Ascending aorta (tissue), 2 donors: ENCODE measurements at regions not wholly inside any gene's neighbourhood (a gene's known extent, or its start where the extent isn't known, plus 50 kb on each side); places are given as distances from the start of the nearest gene placed in this dataset.

Experiments used
- DNase-seq, 2 donors: peaks; one replicate each; pipeline ENCODE4 v3.0.0-alpha.2; 2019; ENCODE audit warnings: low spot score in 2 of 2
- H3K27ac ChIP-seq, 2 donors: fragments of 200-600 bp; sonication (generic); one replicate each; pipeline ENCODE4 v1.5.1; 2016 to 2017; ENCODE audit warnings: mild to moderate bottlenecking in 1 of 2
- H3K27me3 ChIP-seq: fragments of 200-600 bp; sonication (generic); one replicate; pipeline ENCODE4 v1.5.1; 2017
- H3K36me3 ChIP-seq, 2 donors: fragments of 200-600 bp; sonication (generic); one replicate each; pipeline ENCODE4 v1.5.1; 2016
- H3K4me1 ChIP-seq, 2 donors: fragments of 200-600 bp; sonication (generic); one replicate each; pipeline ENCODE4 v1.5.1; 2016 to 2017; ENCODE audit warnings: mild to moderate bottlenecking in 1 of 2
- H3K4me3 ChIP-seq, 2 donors: fragments of 200-600 bp; sonication (generic); one replicate each; pipeline ENCODE4 v1.5.1; 2016 to 2017; ENCODE audit warnings: mild to moderate bottlenecking in 1 of 2
- H3K9me3 ChIP-seq, 2 donors: fragments of 200-600 bp; sonication (generic); one replicate each; pipeline ENCODE4 v1.5.1; 2016
- intact Hi-C: fragments of 100-400 bp; cut with DNase I; formaldehyde crosslinking; loops from one replicate; pipeline ENCODE4 v1.15.1; 2023
- TF ChIP-seq, protein P1 (sequence below), 3 experiments: fragments of 200-600 bp in 2 of 3; fragments of 450-650 bp in 1 of 3; sonication (generic) in 2 of 3; IDR thresholded peaks; one replicate each; pipeline ENCODE4 v1.5.1; 2016 to 2019; ENCODE audit warnings: antibody characterized with exemption in 3 of 3, mild to moderate bottlenecking in 1 of 3, moderate library complexity in 1 of 3

- Histone ChIP-seq H3K9me3 (no peaks in the 10 kb centered on the region), H3K27me3 (no peaks in the 10 kb centered on the region), H3K36me3 (no peaks in the 10 kb centered on the region), H3K27ac (no peak overlapping the region), H3K4me1 (no peaks in the 10 kb centered on the region), H3K4me3 (no peak overlapping the region)
- TF ChIP-seq, protein P1, sequence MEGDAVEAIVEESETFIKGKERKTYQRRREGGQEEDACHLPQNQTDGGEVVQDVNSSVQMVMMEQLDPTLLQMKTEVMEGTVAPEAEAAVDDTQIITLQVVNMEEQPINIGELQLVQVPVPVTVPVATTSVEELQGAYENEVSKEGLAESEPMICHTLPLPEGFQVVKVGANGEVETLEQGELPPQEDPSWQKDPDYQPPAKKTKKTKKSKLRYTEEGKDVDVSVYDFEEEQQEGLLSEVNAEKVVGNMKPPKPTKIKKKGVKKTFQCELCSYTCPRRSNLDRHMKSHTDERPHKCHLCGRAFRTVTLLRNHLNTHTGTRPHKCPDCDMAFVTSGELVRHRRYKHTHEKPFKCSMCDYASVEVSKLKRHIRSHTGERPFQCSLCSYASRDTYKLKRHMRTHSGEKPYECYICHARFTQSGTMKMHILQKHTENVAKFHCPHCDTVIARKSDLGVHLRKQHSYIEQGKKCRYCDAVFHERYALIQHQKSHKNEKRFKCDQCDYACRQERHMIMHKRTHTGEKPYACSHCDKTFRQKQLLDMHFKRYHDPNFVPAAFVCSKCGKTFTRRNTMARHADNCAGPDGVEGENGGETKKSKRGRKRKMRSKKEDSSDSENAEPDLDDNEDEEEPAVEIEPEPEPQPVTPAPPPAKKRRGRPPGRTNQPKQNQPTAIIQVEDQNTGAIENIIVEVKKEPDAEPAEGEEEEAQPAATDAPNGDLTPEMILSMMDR (IDR thresholded peaks at IDR 0.05) = no peak
- DNase-seq = no peak
- intact Hi-C loops = no loop called here
Measured at GRCh38 chr9:107064378-107064777, 201.4 kb downstream of the ZNF462 start.

DNA sequence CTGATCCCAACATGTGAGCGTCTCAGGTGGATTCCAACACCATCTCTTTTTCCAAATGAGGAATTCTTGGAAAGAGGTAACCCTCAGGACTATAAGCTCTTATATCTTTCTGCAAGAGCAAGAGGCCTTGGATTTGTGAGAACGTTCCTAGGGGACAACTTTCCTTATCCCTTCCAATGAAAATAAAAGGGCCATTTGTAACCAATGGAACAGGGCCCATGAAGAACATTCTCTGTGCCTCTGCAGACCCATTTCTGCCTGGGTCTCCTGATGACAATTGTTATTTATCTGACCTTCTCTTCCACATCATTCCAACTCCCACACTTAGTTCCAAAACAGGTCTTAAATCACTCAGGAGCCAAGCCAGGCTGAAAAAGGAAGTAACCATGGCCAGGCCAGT lies 202.6 kb downstream of the ZNF462 start:
- no peak for DNase-seq
- Histone ChIP-seq H3K4me1 (no peaks in the 10 kb centered on the region), H3K4me3 (no peak overlapping the region), H3K9me3 (no peaks in the 10 kb centered on the region), H3K27me3 (no peaks in the 10 kb centered on the region), H3K36me3 (no peaks in the 10 kb centered on the region), H3K27ac (no peak overlapping the region)
- TF ChIP-seq, protein P1 (IDR thresholded peaks at IDR 0.05) = no peak
- intact Hi-C loops = no loop called here

- DNase-seq = no peak
- intact Hi-C loops = no loop called here
- H3K4me3 ChIP-seq = no peak overlapping the region
- no peaks in the 10 kb centered on the region for H3K4me1 ChIP-seq
- no peaks in the 10 kb centered on the region for H3K27me3 ChIP-seq
- H3K9me3 ChIP-seq = no peaks in the 10 kb centered on the region
- TF ChIP-seq, protein P1 (IDR thresholded peaks at IDR 0.05) = no peak
- H3K27ac ChIP-seq = no peak overlapping the region
- H3K36me3 ChIP-seq = no peaks in the 10 kb centered on the region
Measured at GRCh38 chr9:107067739-107068416, 204.9 kb downstream of the ZNF462 start.

GRCh38 chr9:107068581-107068980 lies 205.6 kb downstream of the ZNF462 start:
- H3K9me3 ChIP-seq = no peaks in the 10 kb centered on the region
- H3K4me3 ChIP-seq = no peak overlapping the region
- no peak overlapping the region for H3K27ac ChIP-seq
- no peak for DNase-seq
- no peaks in the 10 kb centered on the region for H3K27me3 ChIP-seq
- intact Hi-C loops = no loop called here
- no peaks in the 10 kb centered on the region for H3K4me1 ChIP-seq
- TF ChIP-seq, protein P1 (IDR thresholded peaks at IDR 0.05) = no peak
- H3K36me3 ChIP-seq = no peaks in the 10 kb centered on the region

DNA sequence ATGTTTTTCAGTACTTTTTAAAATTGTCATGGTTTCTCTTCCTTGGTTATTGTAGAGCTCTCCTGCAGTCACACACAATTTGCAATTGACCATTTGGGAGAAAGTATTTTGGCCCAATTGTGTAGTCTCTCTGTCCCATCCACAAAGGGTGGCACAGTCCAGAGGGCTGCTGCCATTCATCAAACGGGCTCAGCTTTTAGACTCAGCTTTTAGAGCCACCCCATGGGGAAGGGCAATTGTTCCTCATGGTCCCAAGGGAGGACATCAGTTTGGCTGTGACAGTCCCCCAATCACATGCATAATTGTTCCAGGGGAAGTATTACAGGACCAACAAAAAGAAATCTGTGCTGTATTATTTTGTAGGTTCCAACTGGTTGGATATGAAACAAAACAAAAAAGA lies 207.6 kb downstream of the ZNF462 start:
- TF ChIP-seq, protein P1 (IDR thresholded peaks at IDR 0.05) = no peak
- no peak overlapping the region for H3K4me3 ChIP-seq
- H3K27ac ChIP-seq = no peak overlapping the region
- no peaks in the 10 kb centered on the region for H3K27me3 ChIP-seq
- no peaks in the 10 kb centered on the region for H3K4me1 ChIP-seq
- no peaks in the 10 kb centered on the region for H3K36me3 ChIP-seq
- intact Hi-C loops = no loop called here
- DNase-seq = no peak
- no peaks in the 10 kb centered on the region for H3K9me3 ChIP-seq

DNA sequence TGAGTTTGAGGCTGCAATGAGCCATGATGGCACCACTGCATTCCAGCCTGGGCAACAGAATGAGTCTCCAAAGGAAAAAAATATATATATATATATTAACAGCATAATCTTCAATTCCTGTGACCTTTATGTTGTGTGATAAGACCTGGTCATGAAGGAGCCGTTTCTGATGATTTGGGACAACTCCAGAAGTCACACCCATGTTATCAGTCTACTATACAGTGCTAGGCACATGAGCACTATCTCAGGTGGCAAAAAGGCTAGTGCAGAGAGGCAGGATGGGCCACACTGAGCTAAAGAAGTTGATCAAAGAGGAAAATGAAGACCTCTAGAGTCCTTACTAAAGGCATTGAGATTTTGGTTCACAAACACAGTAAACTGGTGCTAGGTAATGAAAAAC lies 205.0 kb upstream of the RAD23B start:
- Histone ChIP-seq H3K36me3 (no peaks in the 10 kb centered on the region), H3K27me3 (no peaks in the 10 kb centered on the region), H3K4me1 (no peaks in the 10 kb centered on the region), H3K4me3 (no peak overlapping the region), H3K27ac (no peak overlapping the region), H3K9me3 (no peaks in the 10 kb centered on the region)
- intact Hi-C loops = no loop called here
- TF ChIP-seq, protein P1 (IDR thresholded peaks at IDR 0.05) = no peak
- DNase-seq = no peak
